ENCODE measurements at regions not wholly inside any gene's neighbourhood (a gene's known extent, or its start where the extent isn't known, plus 50 kb on each side); places are given as distances from the start of the nearest gene placed in this dataset.

DNA sequence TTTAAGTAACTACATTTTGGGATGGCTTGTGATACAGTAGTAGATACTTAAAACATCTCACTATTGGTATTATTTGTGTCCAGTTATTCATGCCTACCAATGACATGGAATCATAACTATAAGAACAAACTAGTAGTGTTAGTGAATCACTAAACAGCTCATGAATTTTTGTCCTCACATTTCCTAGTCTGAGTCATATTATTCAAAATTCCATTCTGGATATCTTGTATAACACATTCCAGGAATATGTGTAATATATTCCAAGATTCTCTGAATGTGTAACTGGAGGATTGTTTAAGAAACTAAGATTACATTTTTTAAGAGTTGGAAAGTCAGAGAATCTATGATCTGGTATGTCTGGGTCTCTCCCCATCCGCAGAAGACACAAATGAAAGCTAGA is 565.3 kb upstream of the ZNF608 start:
- TF ChIP-seq GATA3 (IDR thresholded peaks at IDR 0.05; ENCODE audit: low read depth, low read length) = no peak
- no peak for TF ChIP-seq GATA2 (IDR thresholded peaks at IDR 0.05; ENCODE audit: low read depth, low read length)

DNA sequence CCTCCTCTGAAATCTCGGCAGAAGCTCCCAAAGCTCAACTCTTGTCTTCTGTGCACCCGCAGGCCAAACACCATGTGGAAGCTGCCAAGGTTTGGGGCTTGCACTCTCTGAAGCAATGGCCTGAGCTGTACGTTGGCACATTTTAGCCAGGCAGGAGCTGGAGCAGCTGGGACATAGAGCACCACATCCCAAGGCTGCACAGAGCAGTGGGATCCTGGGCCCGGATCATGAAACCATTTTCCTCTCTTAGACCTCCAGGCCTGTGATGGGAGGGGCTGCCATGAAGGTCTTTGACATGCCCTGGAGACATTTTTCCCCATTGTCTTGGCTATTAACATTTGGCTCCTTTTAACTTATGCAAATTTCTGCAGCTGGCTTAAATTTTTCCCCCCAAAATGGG is 567.1 kb upstream of the ZNF608 start:
- TF ChIP-seq GATA2 (IDR thresholded peaks at IDR 0.05; ENCODE audit: low read depth, low read length) = no peak
- no peak for TF ChIP-seq GATA3 (IDR thresholded peaks at IDR 0.05; ENCODE audit: low read depth, low read length)

GRCh38 chr5:125315306-125315705 is 568.9 kb upstream of the ZNF608 start:
- TF ChIP-seq GATA2 (IDR thresholded peaks at IDR 0.05; ENCODE audit: low read depth, low read length) (no peak), GATA3 (IDR thresholded peaks at IDR 0.05; ENCODE audit: low read depth, low read length) (no peak)

- TF ChIP-seq GATA3 (IDR thresholded peaks at IDR 0.05; ENCODE audit: low read depth, low read length) (no peak), GATA2 (IDR thresholded peaks at IDR 0.05; ENCODE audit: low read depth, low read length) (no peak)
These were observed 570.0 kb upstream of the ZNF608 start for GRCh38 chr5:125316391-125316790.

- peak; percentile 90 for TF ChIP-seq GATA2 (IDR thresholded peaks at IDR 0.05; ENCODE audit: low read depth, low read length)
- TF ChIP-seq GATA3 (IDR thresholded peaks at IDR 0.05; ENCODE audit: low read depth, low read length) = peak; percentile 88
These were observed 570.6 kb upstream of the ZNF608 start for GRCh38 chr5:125316915-125317535.

- no peak for TF ChIP-seq GATA2 (IDR thresholded peaks at IDR 0.05; ENCODE audit: low read depth, low read length)
These were observed 571.1 kb upstream of the ZNF608 start for GRCh38 chr5:125317536-125317995.

DNA sequence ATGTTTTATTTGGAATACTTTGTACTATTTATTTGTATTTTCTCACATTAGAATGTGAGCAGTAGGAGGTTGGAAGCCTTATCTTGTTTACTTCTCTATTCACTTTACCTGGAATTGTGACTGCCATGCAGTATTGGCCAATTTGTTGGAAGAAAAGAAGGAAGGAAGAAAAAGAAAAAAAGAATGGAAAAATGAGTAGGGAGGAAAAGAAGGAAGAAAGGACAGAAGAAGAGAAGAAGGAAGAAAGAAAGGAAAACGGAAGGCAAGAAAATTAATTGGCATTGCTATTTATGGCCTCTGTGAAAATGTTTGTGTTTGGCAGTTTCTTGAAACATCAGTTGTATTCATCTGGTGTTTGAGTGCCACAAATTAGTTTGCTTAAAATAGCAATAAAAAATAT is 575.2 kb upstream of the ZNF608 start:
- TF ChIP-seq GATA2 (IDR thresholded peaks at IDR 0.05; ENCODE audit: low read depth, low read length) = no peak
- no peak for TF ChIP-seq GATA3 (IDR thresholded peaks at IDR 0.05; ENCODE audit: low read depth, low read length)

DNA sequence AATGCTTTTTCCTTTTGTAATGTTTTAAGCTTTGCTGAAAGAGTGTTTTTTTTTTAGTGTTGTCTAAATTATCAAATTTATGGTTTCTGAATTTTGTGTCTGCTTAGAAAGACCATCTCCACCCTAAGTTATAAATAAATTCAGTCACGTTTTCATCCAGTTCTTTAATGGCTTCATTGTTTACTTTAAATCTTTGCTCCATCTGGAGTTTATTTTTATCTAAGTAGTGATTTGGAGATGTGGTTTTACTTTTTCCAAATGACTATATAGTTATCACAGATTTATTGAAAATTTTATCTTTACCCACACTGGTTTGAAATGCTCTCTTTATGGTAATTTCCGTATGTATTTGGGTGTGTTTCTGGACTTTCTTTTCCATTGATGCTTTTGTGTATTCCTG is 577.2 kb upstream of the ZNF608 start:
- TF ChIP-seq GATA3 (IDR thresholded peaks at IDR 0.05; ENCODE audit: low read depth, low read length) (no peak), GATA2 (IDR thresholded peaks at IDR 0.05; ENCODE audit: low read depth, low read length) (no peak)

DNA sequence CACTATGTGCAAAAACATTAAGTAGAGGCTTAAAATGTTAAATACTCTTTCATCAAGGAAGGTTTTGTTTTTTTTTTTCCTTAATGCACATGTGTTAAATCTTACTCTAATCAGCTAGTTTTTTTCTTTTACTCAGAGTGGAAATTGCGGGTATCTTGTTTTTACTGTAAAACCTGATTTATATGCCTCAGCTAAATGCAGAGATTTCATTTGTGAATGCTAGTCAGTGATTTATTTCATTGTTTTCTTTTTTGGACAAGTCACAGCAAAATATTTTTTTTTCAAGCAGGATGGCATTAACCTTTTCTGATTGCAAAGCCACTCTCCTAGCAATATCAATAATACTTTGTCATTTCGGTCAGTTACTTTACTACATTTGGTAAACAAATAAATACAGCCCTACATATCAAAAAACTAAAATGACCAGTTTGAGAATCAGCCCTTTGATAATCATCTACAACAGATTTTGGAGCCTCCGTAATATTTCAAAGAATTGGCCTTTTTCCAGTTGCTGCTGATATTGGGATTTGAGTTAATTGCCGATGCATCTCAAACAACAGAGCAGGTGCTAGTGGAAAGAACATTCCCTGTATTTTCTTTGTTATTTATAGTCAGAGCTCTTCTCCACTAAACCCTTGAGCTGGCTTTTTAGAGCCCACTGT is 579.2 kb upstream of the ZNF608 start:
- TF ChIP-seq GATA2 (IDR thresholded peaks at IDR 0.05; ENCODE audit: low read depth, low read length) (no peak), GATA3 (IDR thresholded peaks at IDR 0.05; ENCODE audit: low read depth, low read length) (no peak)

DNA sequence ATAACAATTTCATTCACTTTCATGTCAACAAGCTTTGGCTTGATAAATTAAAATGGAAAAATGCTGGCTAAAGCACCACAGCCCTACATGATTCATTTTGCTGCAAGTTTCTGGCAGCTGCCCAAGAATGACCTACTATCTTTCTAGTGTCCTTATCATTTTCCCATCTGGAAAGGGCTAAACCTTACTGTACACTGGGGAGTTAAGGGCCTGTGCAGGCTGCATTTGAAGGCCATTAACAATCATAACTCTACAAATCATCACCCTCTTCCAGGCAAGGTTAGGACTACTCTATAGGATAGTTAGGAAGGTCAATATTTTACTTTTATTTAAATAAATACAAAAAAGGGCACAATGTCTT is 579.7 kb upstream of the ZNF608 start:
- peak; percentile 97 for TF ChIP-seq GATA2 (IDR thresholded peaks at IDR 0.05; ENCODE audit: low read depth, low read length)
- TF ChIP-seq GATA3 (IDR thresholded peaks at IDR 0.05; ENCODE audit: low read depth, low read length) = peak; percentile 94

- TF ChIP-seq GATA3 (IDR thresholded peaks at IDR 0.05; ENCODE audit: low read depth, low read length) (no peak), GATA2 (IDR thresholded peaks at IDR 0.05; ENCODE audit: low read depth, low read length) (no peak)
These were observed 581.2 kb upstream of the ZNF608 start for GRCh38 chr5:125327676-125328075.

- TF ChIP-seq GATA3 (IDR thresholded peaks at IDR 0.05; ENCODE audit: low read depth, low read length) (no peak), GATA2 (IDR thresholded peaks at IDR 0.05; ENCODE audit: low read depth, low read length) (no peak)
These were observed 585.7 kb upstream of the ZNF608 start for GRCh38 chr5:125331987-125332598.

GRCh38 chr5:125333416-125333815 is 587.0 kb upstream of the ZNF608 start:
- TF ChIP-seq GATA2 (IDR thresholded peaks at IDR 0.05; ENCODE audit: low read depth, low read length) (no peak), GATA3 (IDR thresholded peaks at IDR 0.05; ENCODE audit: low read depth, low read length) (no peak)

DNA sequence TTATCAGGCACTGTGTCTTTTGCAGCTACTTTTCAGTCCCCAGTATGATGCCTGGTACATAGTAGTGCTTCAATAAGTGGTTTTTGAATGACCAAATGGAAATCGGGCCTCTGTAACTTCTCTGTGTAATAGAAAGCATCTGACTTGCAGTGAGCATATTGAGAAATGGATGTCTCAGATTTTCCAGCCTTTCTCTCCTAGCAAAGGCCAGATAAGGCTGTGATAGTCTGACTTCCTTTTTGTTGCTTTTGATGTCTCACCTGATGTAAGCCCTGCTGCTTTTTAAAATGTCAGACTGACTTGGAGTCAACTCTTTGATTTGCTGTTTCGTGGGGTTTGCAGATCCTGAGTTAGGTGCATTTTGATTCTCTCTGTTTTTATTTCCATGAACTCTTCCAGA is 590.0 kb upstream of the ZNF608 start:
- TF ChIP-seq GATA3 (IDR thresholded peaks at IDR 0.05; ENCODE audit: low read depth, low read length) = no peak
- TF ChIP-seq GATA2 (IDR thresholded peaks at IDR 0.05; ENCODE audit: low read depth, low read length) = no peak

- no peak for TF ChIP-seq GATA3 (IDR thresholded peaks at IDR 0.05; ENCODE audit: low read depth, low read length)
- TF ChIP-seq GATA2 (IDR thresholded peaks at IDR 0.05; ENCODE audit: low read depth, low read length) = no peak
These were observed 590.9 kb upstream of the ZNF608 start for GRCh38 chr5:125337294-125337693.

Measured in SH-SY5Y (cell line).